Glutamatergic neuron (in vitro differentiated cells): ENCODE measurements at regions not wholly inside any gene's neighbourhood (a gene's known extent, or its start where the extent isn't known, plus 50 kb on each side); places are given as distances from the start of the nearest gene placed in this dataset.

ENCODE experiments used
- DNase-seq: peaks from one replicate; pipeline ENCODE4 v3.0.0; 2022
- H3K27ac Mint-ChIP-seq: one replicate; pipeline ENCODE4 v1.8.0; 2020; ENCODE audit warnings: mild to moderate bottlenecking, mixed read lengths, inconsistent platforms; ENCODE audit not compliant: unreplicated experiment
- H3K27me3 Mint-ChIP-seq: one replicate; pipeline ENCODE4 v1.8.0; 2020; ENCODE audit warnings: mild to moderate bottlenecking, moderate library complexity, mixed read lengths, inconsistent platforms; ENCODE audit not compliant: unreplicated experiment
- H3K36me3 Mint-ChIP-seq: one replicate; pipeline ENCODE4 v1.8.0; 2020; ENCODE audit warnings: mild to moderate bottlenecking, mixed read lengths, inconsistent platforms; ENCODE audit not compliant: unreplicated experiment
- H3K4me1 Mint-ChIP-seq: one replicate; pipeline ENCODE4 v1.8.0; 2020; ENCODE audit warnings: mild to moderate bottlenecking, low read depth, mixed read lengths, inconsistent platforms; ENCODE audit not compliant: unreplicated experiment
- H3K4me3 Mint-ChIP-seq: one replicate; pipeline ENCODE4 v1.8.0; 2020; ENCODE audit warnings: mild to moderate bottlenecking, mixed read lengths, inconsistent platforms; ENCODE audit not compliant: unreplicated experiment
- H3K9me3 Mint-ChIP-seq: one replicate; pipeline ENCODE4 v1.8.0; 2020; ENCODE audit warnings: mild to moderate bottlenecking, moderate library complexity, mixed read lengths, inconsistent platforms; ENCODE audit not compliant: unreplicated experiment
- CTCF ChIP-seq: fragments of 200-600 bp; sonication (generic); IDR thresholded peaks from one replicate; pipeline ENCODE4 v1.5.0; 2021; ENCODE audit not compliant: partially characterized antibody, unreplicated experiment

- DNase-seq, result no peak
- no peak overlapping the region for H3K27ac Mint-ChIP-seq
- no peaks in the 10 kb centered on the region for H3K27me3 Mint-ChIP-seq
Measured at GRCh38 chr1:117802531-117803257, 126.7 kb downstream of the GDAP2 start.

GRCh38 chr1:117803318-117803717, 126.1 kb downstream of the GDAP2 start:
- Mint-ChIP-seq H3K36me3 (no peaks in the 10 kb centered on the region), H3K4me1 (peaks cover 5% of the 10 kb centered on the region), H3K4me3 (no peak overlapping the region), H3K27me3 (no peaks in the 10 kb centered on the region), H3K27ac (no peak overlapping the region), H3K9me3 (no peaks in the 10 kb centered on the region)
- DNase-seq, result no peak
- TF ChIP-seq CTCF, result no peak

More at GRCh38 chr1:117802531-117803257, 126.7 kb downstream of the GDAP2 start:
- Mint-ChIP-seq H3K36me3 (no peaks in the 10 kb centered on the region), H3K4me3 (no peak overlapping the region), H3K4me1 (peaks cover 5% of the 10 kb centered on the region), H3K9me3 (no peaks in the 10 kb centered on the region)
- no peak for TF ChIP-seq CTCF

GRCh38 chr1:117809764-117810163, 119.7 kb downstream of the GDAP2 start:
- Mint-ChIP-seq H3K27me3 (peaks cover 6% of the 10 kb centered on the region), H3K27ac (no peak overlapping the region)
- no peak for DNase-seq

GRCh38 chr1:117810553-117810952, 118.9 kb downstream of the GDAP2 start:
- H3K27ac Mint-ChIP-seq, result no peak overlapping the region
- no peaks in the 10 kb centered on the region for H3K36me3 Mint-ChIP-seq
- no peaks in the 10 kb centered on the region for H3K9me3 Mint-ChIP-seq
- no peak for TF ChIP-seq CTCF
- H3K4me3 Mint-ChIP-seq, result no peak overlapping the region
- peaks cover 5% of the 10 kb centered on the region for H3K4me1 Mint-ChIP-seq
- H3K27me3 Mint-ChIP-seq, result peaks cover 6% of the 10 kb centered on the region
- no peak for DNase-seq

More at GRCh38 chr1:117809764-117810163, 119.7 kb downstream of the GDAP2 start:
- TF ChIP-seq CTCF, result no peak
- Mint-ChIP-seq H3K9me3 (no peaks in the 10 kb centered on the region), H3K4me1 (peaks cover 5% of the 10 kb centered on the region), H3K4me3 (no peak overlapping the region), H3K36me3 (no peaks in the 10 kb centered on the region)

GRCh38 chr1:117812869-117813511, 116.4 kb downstream of the GDAP2 start:
- DNase-seq, result no peak
- no peak overlapping the region for H3K4me3 Mint-ChIP-seq
- no peaks in the 10 kb centered on the region for H3K36me3 Mint-ChIP-seq
- H3K27me3 Mint-ChIP-seq, result peaks cover 7% of the 10 kb centered on the region
- peaks cover 3% of the 10 kb centered on the region for H3K4me1 Mint-ChIP-seq
- no peak for TF ChIP-seq CTCF
- H3K27ac Mint-ChIP-seq, result no peak overlapping the region
- no peaks in the 10 kb centered on the region for H3K9me3 Mint-ChIP-seq
